ENCODE measurements at regions not wholly inside any gene's neighbourhood (a gene's known extent, or its start where the extent isn't known, plus 50 kb on each side); places are given as distances from the start of the nearest gene placed in this dataset.
A peak's percentile ranks its signal among the peaks of the same experiment; 100 is the strongest.

GRCh38 chr6:40308533-40309306 lies 278.4 kb downstream of the LRFN2 start:
- H3F3A ChIP-seq (ENCODE audit: insufficient read depth, low read length, poor library complexity, severe bottlenecking) = no peaks in the 10 kb centered on the region
- H2AFZ ChIP-seq (ENCODE audit: low read depth, low read length) = no peak overlapping the region
- H3K79me2 ChIP-seq (replicated peaks; ENCODE audit: insufficient read depth, low read length) = no peaks in the 10 kb centered on the region
- no peaks in the 10 kb centered on the region for H3K27me3 ChIP-seq (ENCODE audit: insufficient read depth, low read depth, low read length)
- H3K4me2 ChIP-seq (ENCODE audit: low read length) = no peak overlapping the region
- TF ChIP-seq EP300 (conservative IDR thresholded peaks at IDR 0.05; ENCODE audit: poor library complexity, severe bottlenecking) = no peak
- TF ChIP-seq CTCF (IDR thresholded peaks at IDR 0.05; ENCODE audit: poor library complexity, severe bottlenecking) = peak; percentile 61
- TF ChIP-seq TAF1 (IDR thresholded peaks at IDR 0.05; ENCODE audit: low read depth) = no peak
- TF ChIP-seq MXI1 (conservative IDR thresholded peaks at IDR 0.05; ENCODE audit: poor library complexity, severe bottlenecking) = no peak
- peak; percentile 53 for TF ChIP-seq RAD21 (conservative IDR thresholded peaks at IDR 0.05)
- TF ChIP-seq REST (IDR thresholded peaks at IDR 0.05; ENCODE audit: borderline replicate concordance) = no peak
- peak; percentile 67 for TF ChIP-seq SMC3 (conservative IDR thresholded peaks at IDR 0.05; ENCODE audit: poor library complexity)
- TF ChIP-seq POLR2AphosphoS5 (IDR thresholded peaks at IDR 0.05) = no peak
- no peaks in the 10 kb centered on the region for H3K9me2 ChIP-seq (ENCODE audit: insufficient read depth, low read length)
- H3K36me3 ChIP-seq (ENCODE audit: insufficient read depth, low read length) = no peaks in the 10 kb centered on the region
- no peaks in the 10 kb centered on the region for H3K9me3 ChIP-seq (ENCODE audit: low read length)
- no peak overlapping the region for H3K4me3 ChIP-seq (ENCODE audit: low read length)
- no peak overlapping the region for H3K9ac ChIP-seq (ENCODE audit: low read length)
- no peaks in the 10 kb centered on the region for H4K20me1 ChIP-seq (ENCODE audit: insufficient read depth)
- no peak overlapping the region for H3K27ac ChIP-seq (ENCODE audit: low read length)

GRCh38 chr6:40307712-40308111 lies 279.5 kb downstream of the LRFN2 start:
- no peaks in the 10 kb centered on the region for H4K20me1 ChIP-seq (ENCODE audit: insufficient read depth)
- H2AFZ ChIP-seq (ENCODE audit: low read depth, low read length) = no peak overlapping the region

More at GRCh38 chr6:40307712-40308111, 279.5 kb downstream of the LRFN2 start:
- Histone ChIP-seq H3K27ac (ENCODE audit: low read length) (no peak overlapping the region), H3K9me2 (ENCODE audit: insufficient read depth, low read length) (no peaks in the 10 kb centered on the region), H3K36me3 (ENCODE audit: insufficient read depth, low read length) (no peaks in the 10 kb centered on the region), H3K9me3 (ENCODE audit: low read length) (no peaks in the 10 kb centered on the region), H3K4me3 (ENCODE audit: low read length) (no peak overlapping the region), H3K27me3 (ENCODE audit: insufficient read depth, low read depth, low read length) (no peaks in the 10 kb centered on the region), H3K79me2 (replicated peaks; ENCODE audit: insufficient read depth, low read length) (no peaks in the 10 kb centered on the region), H3K4me2 (ENCODE audit: low read length) (no peak overlapping the region), H3F3A (ENCODE audit: insufficient read depth, low read length, poor library complexity, severe bottlenecking) (no peaks in the 10 kb centered on the region), H3K9ac (ENCODE audit: low read length) (no peak overlapping the region)
- TF ChIP-seq EP300 (conservative IDR thresholded peaks at IDR 0.05; ENCODE audit: poor library complexity, severe bottlenecking) (no peak), REST (IDR thresholded peaks at IDR 0.05; ENCODE audit: borderline replicate concordance) (no peak), RAD21 (conservative IDR thresholded peaks at IDR 0.05) (no peak), SMC3 (conservative IDR thresholded peaks at IDR 0.05; ENCODE audit: poor library complexity) (no peak), EZH2 (IDR thresholded peaks at IDR 0.05; ENCODE audit: borderline replicate concordance, insufficient read depth, low read length, poor library complexity, severe bottlenecking) (no peak), POLR2AphosphoS5 (IDR thresholded peaks at IDR 0.05) (no peak), MXI1 (conservative IDR thresholded peaks at IDR 0.05; ENCODE audit: poor library complexity, severe bottlenecking) (no peak)

All from neural cell (in vitro differentiated cells).